ENCODE measurements at regions not wholly inside any gene's neighbourhood (a gene's known extent, or its start where the extent isn't known, plus 50 kb on each side); places are given as distances from the start of the nearest gene placed in this dataset.

DNA sequence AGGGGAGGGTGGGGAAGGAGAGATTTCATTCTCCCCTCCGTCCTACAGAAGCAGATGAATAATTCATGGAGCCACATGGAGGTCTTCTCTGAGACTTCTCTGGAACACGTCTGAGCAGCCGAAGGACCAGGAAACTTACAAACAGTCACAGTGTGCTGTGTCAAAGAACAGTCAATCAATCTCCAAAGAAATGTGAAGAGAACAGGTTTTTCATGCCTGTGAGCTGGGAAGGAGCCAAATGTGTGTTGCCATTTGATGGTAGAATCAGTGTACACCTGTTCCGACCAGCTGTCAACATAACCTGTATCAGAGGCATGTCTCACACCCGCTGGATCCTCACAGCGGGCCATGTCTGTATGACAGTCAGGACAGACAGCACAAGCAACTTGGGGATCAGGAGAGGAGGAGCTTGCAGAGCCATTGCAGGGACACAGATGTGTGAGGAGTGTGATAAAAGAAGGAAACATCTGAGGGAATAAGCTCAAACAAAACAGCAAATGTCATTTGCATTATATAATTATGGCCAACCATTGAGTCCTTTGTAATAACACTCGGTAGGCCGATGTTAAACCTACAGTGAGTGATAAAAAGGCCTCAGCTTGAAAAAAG lies 298.5 kb downstream of the EN1 start:
- TF ChIP-seq ZNF274 (IDR thresholded peaks at IDR 0.05; ENCODE audit: low read depth, low read length): no peak

GRCh38 chr2:118539290-118539689 lies 308.2 kb downstream of the EN1 start:
- TF ChIP-seq ZNF274 (IDR thresholded peaks at IDR 0.05; ENCODE audit: low read depth, low read length): no peak

More for the DNA sequence above, 298.5 kb downstream of the EN1 start:
- H3K4me3 ChIP-seq (ENCODE audit: low read length): no peak overlapping the region

GRCh38 chr2:118536306-118536705 lies 311.1 kb downstream of the EN1 start:
- TF ChIP-seq ZNF274 (IDR thresholded peaks at IDR 0.05; ENCODE audit: low read depth, low read length): no peak

More at GRCh38 chr2:118539290-118539689, 308.2 kb downstream of the EN1 start:
- no peak overlapping the region for H3K4me3 ChIP-seq (ENCODE audit: low read length)

DNA sequence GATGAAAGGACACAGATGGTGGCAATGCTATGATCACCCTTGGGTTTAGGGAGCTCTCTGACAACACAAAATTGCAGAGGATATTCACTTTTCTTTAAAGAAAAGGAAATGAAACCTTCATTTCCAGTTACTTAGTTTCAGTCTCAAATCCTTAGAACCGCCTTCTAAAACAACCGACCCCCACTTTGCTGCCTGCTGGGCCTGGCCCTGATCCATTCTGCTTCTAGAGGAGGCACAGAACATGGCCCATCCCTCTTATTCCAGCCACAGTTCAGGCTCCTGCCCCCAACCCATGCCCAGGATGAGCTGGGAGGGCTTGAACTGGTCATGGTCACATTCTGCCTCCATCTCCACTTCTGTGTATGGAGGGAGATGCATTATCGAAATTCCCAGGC lies 311.6 kb downstream of the EN1 start:
- TF ChIP-seq ZNF274 (IDR thresholded peaks at IDR 0.05; ENCODE audit: low read depth, low read length): no peak
- no peak overlapping the region for H3K4me3 ChIP-seq (ENCODE audit: low read length)

More at GRCh38 chr2:118536306-118536705, 311.1 kb downstream of the EN1 start:
- H3K4me3 ChIP-seq (ENCODE audit: low read length): no peak overlapping the region

DNA sequence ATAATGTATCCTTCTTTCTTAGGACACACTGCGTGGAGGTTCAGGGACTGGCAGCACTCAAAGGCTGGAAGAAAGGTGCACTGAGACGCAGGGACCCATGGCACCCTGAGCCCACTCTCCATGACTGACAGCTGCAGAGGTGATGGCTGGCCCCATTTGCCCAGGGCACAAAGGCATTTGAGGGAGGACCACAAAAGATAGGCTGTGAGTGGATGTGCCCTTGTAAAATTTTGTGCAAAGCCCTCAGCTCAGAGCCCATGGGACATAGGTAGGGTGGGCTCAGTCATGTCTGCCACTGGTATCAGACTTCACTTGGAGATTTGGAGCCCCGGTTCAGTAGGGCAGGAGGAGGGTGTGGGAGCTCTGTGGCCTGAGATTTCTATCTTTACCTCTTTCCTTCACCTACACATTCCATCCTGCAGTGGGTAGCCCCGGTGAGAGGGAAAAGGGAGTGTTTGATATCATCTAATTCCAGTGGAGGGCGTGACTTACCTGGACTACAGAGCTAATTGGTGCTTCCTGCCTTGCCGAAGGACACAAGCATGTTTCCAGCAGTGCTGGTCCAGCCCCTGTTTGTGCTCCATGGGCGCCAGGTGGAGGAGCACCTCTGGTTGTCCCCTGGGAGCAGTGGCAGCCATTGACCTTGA lies 312.2 kb downstream of the EN1 start:
- H3K4me3 ChIP-seq (ENCODE audit: low read length): no peak overlapping the region
- TF ChIP-seq ZNF274 (IDR thresholded peaks at IDR 0.05; ENCODE audit: low read depth, low read length): no peak

- H3K4me3 ChIP-seq (ENCODE audit: low read length): no peak overlapping the region
- TF ChIP-seq ZNF274 (IDR thresholded peaks at IDR 0.05; ENCODE audit: low read depth, low read length): no peak
Observed at GRCh38 chr2:118530976-118531375, 316.5 kb downstream of the EN1 start.

- no peak for TF ChIP-seq ZNF274 (IDR thresholded peaks at IDR 0.05; ENCODE audit: low read depth, low read length)
- no peak overlapping the region for H3K4me3 ChIP-seq (ENCODE audit: low read length)
Observed at GRCh38 chr2:118529908-118530599, 317.4 kb downstream of the EN1 start.

DNA sequence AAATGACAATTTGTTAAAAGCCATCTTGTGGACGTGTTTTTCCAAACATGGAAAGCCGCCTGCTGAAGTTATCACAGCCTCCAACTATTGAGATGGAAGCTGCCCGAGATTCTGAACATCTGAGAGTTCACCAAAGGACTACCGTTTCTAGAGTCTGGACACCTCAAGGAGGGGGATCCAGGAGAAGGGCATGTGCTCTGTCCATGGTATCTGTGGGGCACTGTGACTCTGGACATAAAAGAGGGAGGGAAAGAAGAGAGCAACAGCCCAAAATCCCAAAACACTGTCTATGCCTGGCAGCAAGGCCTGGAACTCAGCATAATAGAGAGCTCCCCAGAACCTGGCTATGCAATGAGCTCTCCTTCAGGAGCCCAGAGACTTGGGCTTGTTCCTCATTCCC lies 319.9 kb downstream of the EN1 start:
- no peak overlapping the region for H3K4me3 ChIP-seq (ENCODE audit: low read length)
- no peak for TF ChIP-seq ZNF274 (IDR thresholded peaks at IDR 0.05; ENCODE audit: low read depth, low read length)

DNA sequence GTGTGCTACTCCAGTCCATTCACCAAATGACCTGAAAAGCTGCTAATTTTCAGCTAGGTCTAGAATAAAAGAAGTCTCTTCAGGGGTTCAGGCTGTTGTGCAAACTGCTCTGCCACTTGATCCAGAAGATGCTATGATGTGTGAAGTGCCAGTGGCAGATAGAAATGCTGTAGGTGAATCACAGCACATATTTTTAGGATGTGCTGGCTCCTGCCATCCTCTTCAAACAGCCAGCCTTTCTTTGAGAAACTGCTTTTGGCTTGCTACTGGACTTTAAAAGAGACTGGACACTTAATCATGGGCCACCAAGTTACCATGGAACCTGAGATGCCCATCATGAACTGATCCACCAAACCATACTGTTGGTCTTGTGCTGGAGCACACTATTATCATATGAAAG lies 322.1 kb downstream of the EN1 start:
- no peak for TF ChIP-seq ZNF274 (IDR thresholded peaks at IDR 0.05; ENCODE audit: low read depth, low read length)
- H3K4me3 ChIP-seq (ENCODE audit: low read length): no peak overlapping the region

GRCh38 chr2:118524911-118525310 lies 322.5 kb downstream of the EN1 start:
- H3K4me3 ChIP-seq (ENCODE audit: low read length): no peak overlapping the region
- TF ChIP-seq ZNF274 (IDR thresholded peaks at IDR 0.05; ENCODE audit: low read depth, low read length): no peak

DNA sequence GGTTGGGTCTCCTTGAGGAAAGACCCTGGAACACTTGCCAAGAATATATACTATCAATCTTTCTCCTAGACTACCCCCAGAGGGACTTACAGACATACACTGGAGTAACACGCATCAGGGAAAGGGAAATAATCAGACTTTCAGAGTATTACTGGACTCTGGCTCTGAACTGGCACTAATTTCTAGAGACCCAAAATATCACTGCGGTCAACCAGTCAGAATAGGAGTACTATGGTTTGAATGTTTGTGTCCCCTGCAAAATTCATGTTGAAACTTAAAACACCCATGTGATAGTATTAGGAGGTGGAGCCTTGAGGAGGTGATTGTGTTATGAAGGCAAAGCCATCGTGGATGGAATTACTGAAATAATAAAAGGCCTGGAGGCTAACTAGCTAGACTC lies 323.7 kb downstream of the EN1 start:
- no peak overlapping the region for H3K4me3 ChIP-seq (ENCODE audit: low read length)
- TF ChIP-seq ZNF274 (IDR thresholded peaks at IDR 0.05; ENCODE audit: low read depth, low read length): no peak

DNA sequence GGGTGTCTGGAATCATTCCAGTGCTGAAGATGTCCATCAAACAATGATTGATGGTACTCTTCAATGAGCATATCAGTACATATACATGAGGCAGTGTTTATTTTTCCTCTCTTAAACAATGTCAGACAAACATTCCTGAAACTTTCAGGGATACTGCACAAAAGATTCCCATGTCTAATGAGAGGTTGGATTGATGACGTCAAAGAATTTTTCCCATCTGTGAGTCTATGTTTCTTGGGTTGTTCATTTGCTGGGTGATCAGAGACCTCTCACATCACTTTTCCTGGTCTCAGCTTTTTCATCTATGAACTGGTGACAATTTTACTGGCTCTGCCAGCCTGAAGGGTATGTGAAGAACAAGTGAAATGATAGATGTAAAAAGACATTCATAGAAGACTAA lies 325.5 kb downstream of the EN1 start:
- H3K4me3 ChIP-seq (ENCODE audit: low read length): no peak overlapping the region
- TF ChIP-seq ZNF274 (IDR thresholded peaks at IDR 0.05; ENCODE audit: low read depth, low read length): no peak

DNA sequence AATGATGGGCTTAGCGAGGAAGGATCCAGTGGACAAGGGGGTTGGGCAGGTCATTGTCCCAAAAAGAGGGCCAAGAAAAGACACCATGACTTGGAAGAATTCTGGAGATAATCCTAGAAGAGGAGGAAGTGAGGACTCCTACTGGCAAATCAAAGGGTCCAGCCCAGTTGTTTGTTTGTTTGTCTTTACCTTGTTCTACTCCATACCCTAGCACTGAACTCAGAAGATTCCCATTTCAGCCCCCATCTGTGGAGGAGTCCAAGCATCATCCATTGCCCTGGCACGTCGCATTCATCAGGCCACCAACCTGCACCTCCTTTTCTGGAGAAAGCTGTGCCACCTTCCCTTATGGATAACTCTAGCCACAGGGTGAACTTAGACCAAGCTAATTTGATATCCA lies 326.2 kb downstream of the EN1 start:
- peak; percentile 51 for TF ChIP-seq ZNF274 (IDR thresholded peaks at IDR 0.05; ENCODE audit: low read depth, low read length)
- H3K4me3 ChIP-seq (ENCODE audit: low read length): no peak overlapping the region

DNA sequence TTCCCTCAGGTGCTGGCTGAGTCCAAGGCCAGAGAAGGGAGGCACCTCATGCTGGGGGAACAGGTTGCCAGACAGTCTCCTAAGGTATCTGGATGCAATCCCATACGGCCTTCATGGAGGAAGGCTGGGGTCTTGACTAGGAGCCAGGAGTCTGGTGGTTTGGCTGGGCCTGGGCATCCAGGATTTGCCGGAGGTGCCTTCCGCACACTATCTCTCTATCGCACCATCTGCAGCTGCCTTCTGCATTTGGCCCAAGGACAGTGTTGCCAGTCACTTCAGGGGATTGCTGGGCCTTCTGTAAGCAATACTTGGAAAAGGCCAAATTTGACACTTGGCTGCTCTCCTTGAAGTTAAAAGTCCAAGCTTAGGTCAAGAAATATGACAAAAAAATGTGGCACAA lies 327.2 kb downstream of the EN1 start:
- no peak for TF ChIP-seq ZNF274 (IDR thresholded peaks at IDR 0.05; ENCODE audit: low read depth, low read length)
- H3K4me3 ChIP-seq (ENCODE audit: low read length): no peak overlapping the region

GRCh38 chr2:118519511-118519910 lies 327.9 kb downstream of the EN1 start:
- no peak for TF ChIP-seq ZNF274 (IDR thresholded peaks at IDR 0.05; ENCODE audit: low read depth, low read length)
- H3K4me3 ChIP-seq (ENCODE audit: low read length): no peak overlapping the region

Data from GM08714 (cell line).